NCI-H1694 (cell line): ENCODE measurements at regions not wholly inside any gene's neighbourhood (a gene's known extent, or its start where the extent isn't known, plus 50 kb on each side); places are given as distances from the start of the nearest gene placed in this dataset.

Experiments used
- DNase-seq: peaks from one replicate; lab custom pipeline; 2025; lab: John Stamatoyannopoulos, UW

DNA sequence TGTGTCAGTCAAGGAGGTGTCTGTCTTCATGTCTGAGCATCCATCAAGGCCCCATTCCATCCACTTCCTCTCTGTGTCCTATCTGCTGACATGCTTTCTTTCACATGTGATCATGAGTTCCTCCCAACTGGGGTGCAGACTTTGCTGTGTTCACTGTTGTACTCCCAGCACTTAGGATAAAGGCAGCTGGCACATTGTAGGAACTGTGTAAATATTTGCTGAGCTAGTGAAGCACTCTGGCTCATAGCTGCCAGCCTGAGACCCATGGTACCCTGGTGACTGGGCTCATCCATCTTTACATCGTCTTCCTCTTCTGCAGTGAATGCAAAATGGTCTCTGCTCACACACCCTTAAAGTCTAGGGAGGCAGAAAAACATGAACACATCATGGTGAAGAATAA is 242.2 kb upstream of the IGFBP3 start:
- no peak for DNase-seq

DNA sequence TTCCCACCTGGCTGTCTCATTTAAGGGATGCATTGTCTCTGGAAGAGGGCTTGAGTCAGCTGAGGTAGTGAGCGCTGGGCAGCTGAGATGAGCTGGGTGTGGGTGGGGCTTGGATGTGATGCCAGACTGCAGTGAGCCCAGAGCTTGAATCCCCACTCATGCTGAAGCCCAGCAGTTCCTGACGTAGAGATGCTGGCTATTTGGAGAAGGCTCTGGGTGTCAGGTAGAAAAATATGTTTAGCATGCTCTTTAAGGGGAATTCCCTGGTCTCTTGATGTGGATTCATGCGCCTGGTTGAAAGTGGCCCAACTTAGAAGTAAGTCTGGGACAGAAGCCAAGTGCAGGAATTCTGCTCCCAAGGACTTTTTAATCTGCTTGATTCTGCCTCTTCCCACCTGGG is 241.5 kb upstream of the IGFBP3 start:
- no peak for DNase-seq

DNA sequence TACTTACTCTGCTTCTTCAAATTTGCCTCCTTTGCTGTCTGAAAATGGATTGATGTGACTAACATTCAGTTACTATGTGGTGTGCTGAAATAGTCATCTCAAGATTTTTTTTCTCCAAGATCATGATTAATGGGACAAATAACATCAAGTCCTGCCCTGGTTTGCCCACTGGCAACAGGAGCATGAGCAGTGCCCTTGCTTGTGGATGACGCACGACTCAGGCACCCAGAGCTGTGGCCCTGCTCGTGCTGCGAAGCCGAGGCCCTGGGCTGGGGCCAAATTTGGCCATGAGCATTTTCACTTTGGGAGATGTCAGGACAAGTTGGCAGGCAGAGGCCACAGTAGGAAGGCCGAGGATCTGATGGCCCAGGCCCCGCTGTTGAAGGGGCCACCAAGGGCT is 239.8 kb upstream of the IGFBP3 start:
- DNase-seq, result no peak

DNA sequence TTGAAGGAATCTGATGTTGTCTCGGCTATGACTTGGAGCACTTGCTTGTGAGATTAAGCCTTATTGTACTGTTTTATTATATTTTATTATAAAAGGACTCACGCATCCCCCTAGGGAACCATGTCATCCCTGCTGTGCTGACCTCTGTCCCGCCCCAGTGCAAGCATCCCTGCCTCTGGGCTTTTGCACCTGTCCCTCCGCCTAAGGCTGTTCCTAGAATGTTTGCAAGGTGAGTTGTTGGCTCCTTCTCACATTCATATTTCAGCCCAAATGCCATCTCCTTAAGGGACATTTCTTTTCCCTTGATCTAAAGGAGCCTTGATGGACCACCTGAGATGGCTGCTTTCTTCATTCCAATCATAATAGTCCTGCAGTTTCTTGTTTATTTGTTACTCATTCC is 236.9 kb upstream of the IGFBP3 start:
- DNase-seq, result no peak

DNA sequence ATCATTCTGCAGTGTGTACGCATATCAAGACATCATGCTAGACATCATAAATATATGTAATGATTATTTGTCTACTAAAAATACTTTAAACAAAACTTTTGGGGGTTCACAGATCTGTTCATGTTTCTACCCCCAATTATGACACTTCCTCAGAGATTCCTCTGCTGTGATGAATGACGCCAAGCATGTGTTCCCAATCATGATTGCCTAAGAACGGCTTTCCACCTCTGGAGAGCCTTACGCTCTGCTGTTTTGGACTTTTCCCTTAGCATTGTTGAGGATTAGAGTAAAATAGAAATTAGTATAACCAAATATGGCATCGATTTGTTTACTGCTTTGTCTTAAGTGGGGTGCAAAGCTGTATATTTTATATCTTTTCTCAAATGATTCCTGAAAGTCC is 236.3 kb upstream of the IGFBP3 start:
- no peak for DNase-seq

DNA sequence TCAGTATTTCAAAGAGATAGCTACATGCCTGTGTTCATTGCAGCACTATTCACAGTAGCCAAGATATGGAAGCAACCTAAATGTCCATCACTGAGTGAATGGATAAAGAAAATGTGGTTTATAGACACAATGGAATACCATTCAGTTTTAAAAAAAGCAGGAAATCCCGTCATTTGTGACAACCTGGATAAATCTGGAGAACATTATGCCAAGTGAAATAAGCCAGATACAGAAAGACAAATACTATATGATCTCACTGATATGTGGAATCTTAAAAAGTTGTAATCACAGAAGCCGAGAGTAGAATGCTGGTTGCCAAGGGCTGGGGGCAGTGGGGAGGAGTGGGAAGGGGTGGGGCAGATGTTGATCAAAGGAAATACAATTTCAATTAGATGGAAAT is 235.8 kb upstream of the IGFBP3 start:
- DNase-seq, result no peak

DNA sequence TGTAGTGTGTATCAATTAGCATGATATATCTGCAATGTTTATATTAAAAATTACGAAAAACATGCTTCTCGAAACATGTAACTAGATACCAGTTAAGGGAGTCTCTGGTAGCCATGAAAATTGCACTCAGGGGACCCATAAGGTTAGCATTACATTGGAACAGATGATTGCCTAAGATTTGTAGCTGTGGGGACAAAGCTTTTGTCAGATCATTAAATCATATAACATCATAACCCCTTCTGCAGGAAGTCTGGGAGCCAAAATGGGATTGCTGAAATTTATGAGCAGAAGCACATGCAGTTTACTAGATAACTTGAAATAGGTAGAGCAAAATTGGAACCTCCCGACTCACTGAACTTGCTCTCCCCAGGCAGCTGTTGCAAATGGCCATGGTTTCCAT is 235.0 kb upstream of the IGFBP3 start:
- DNase-seq, result no peak

DNA sequence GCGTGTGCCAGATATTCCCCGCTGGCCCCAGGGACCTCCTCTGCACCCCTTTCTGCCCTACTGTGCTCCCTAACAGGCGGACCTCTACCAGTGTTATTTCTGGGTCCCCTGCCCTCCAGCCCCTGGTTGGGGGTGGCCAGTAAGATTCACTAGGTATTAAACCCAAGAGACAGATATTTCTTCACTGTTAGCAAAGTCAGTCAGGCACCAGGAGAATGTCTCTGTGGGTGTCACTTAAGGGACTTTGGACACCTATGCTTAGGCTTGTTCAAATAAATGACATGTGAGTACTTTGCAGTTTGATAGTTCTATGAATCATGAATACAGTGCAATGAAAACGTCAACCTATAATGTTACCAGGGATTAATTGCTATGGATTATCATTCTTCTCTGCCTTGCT is 234.3 kb upstream of the IGFBP3 start:
- no peak for DNase-seq

DNA sequence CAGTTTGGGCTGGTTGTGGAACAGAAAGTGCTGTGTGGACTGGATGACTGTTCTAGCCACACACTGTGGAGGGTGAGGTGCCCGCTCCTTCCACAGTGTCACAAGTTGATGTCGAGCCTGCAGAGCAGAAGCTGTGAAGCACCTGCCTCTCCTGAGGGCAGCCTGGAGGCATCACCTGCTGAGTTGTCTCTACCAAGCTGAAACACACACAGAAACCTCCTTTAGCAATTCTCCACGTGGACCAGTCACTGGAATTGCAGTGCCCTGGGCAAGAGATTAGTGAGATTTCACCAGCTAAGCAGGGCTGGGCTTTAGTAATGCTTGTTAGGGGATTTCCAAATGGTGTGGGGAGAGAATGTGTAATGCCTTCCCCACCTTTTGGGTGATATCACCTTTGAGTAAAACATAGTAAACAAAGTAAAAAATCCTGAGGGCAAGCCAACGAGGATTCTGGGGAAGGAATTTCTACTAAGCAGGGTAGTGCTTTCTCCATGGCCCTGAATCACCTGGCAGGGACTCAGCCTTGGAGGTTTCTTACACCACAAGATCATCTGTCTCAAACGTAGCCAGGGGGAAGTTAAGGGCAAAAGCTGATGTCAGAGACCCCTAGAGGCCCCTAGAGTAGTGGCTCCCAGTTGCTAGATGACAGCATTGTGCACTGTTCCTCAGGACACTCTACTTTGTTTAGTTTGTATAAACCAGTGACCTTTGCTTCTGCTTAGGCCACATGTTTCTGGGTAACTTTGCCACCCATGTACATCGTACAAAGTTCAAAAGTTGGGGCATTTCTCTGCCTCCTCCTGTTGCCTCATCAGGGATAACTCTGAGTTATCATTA is 233.1 kb upstream of the IGFBP3 start:
- DNase-seq, result no peak

DNA sequence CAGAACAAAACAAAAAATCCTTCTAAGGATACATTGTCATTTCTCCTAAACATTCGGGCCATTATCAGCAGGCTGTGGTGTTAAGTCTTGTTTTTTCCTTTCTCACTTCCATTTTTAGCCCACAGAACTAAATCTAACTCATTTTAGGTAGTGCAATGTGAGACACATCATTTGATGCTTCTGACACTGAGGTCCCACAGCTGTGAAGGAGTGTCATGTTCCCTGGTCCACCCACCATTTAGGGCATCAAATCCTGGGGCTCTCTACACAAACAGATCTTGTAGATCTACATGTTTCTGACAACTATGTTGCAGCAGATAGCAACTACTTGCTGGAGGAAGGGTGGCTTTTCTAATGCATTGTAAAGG is 232.5 kb upstream of the IGFBP3 start:
- no peak for DNase-seq

DNA sequence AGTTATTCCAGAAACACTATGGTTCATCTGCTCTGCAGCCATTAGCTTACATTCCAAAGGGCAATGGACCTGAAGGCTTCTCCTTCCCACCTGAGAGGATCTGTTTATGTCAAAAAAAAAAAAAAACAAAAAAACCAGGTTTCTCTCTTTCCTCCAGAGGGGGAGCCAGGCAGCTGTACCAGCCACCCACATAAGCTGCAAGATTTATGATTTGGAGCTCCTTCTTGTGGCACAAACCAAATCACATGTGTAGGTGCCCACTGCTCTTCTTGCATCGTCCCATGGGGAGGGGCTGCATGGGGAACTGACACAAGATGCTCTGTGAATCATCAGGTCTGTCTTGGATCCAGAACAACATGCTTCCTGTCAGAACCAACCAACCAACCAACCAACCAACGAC is 231.6 kb upstream of the IGFBP3 start:
- DNase-seq, result no peak

DNA sequence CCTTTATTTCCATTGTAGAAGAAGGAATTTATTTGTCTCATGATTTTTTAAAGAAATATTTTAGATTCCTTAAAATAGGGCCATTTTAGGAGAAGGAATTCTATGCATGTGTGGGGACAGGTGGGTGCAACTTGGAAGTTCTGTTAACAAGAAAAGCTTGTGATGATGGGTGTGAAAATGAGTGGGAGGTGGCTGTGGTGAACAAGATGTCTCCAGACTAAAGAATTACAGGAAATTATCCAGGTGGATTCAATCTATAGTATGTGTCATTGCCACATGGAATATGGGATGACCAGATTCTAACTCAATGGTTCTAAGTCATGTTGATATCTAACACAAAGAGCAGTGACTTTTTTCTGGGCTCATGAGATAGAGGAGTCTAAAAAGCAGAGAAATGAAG is 229.6 kb upstream of the IGFBP3 start:
- no peak for DNase-seq

DNA sequence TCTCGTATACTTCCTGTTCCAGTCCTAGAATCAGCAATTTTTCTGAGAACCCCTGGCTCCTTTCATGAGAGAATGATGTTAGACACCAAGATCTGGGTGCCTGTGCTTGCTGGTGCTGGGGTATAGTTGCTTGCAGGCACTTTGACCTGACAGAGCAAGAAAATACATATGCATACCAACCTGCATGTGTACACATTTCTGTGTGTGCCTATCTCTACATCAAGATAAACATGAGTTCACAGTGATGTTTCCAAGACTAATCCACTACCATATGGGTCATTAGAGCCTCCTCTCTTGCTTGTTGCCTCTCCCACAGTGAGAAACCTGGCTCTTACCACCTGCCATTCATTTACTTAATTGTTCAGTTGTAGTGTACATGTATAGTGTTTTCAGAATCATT is 229.1 kb upstream of the IGFBP3 start:
- DNase-seq, result no peak

DNA sequence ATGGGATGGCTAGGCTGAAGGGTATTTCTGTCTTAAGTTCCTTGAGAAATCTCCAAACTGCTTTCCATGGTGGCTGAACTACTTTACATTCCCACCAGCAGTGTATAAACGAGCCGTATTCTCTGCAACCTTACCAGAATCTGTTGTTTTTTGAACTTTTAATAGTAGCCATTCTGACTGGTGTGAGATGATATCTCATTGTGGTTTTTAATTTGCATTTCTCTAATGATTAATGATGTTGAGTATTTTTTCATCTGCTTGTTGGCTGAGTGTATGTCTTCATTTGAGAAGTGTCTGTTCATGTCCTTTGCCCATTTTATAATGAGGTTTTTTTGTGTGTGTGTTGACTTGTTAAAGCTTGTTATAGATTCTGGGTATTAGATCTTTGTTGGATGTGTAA is 226.8 kb upstream of the IGFBP3 start:
- no peak for DNase-seq

DNA sequence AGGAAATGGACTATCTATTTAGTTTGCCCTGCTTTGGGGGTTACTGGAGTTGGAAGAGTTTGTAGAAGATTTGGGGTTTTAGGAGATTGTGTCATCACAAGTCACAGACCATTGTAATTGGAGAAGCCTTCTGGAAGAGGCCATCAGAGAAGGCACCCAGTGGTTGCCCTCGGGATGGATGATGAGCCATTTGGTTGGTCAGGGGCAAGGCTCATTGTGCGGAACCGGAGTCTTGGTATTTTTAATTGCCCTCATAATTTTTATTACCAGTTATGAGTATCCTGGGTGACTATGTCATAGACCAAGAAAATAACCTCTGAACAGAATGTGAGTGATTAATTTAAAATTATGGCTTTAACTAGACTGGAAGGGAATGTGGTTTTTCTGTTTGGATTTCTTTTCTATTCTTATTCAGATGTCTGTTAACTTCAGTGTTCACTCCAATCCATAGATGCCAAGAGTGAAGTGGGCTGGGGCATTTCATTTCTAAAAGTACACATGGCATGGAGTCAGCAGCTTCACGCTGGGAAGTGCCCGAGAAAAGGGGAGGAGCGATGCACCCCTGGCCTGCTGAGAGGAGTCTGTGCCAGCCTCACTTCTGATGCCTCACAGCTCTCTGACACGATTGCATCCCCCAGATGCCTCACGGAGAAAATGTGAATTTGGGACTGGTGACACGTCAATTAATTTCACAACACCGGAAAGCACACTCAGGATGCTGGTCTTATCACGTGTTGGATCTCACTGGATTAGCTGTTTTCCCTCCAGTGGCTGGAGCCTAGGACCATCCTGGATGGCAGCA is 225.6 kb upstream of the IGFBP3 start:
- DNase-seq, result no peak

DNA sequence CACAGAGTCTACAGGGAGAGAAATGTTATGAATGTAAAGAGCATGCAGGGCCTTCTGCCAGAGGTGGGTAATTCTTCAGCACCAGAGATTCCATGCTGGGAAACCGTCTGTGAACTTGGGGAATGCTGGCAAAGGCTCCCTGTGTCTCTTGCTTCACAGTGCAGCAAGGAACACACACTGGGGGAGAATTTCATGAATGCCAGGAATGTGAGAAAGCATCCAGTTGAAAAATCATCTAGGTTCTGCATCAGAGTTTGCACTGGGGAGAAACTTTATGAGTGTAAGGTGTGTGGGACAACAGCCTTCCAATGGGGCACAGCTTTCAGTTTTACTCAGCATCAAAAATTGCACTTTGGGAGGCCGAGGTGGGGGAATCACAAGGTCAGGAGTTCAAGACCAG is 224.3 kb upstream of the IGFBP3 start:
- no peak for DNase-seq

DNA sequence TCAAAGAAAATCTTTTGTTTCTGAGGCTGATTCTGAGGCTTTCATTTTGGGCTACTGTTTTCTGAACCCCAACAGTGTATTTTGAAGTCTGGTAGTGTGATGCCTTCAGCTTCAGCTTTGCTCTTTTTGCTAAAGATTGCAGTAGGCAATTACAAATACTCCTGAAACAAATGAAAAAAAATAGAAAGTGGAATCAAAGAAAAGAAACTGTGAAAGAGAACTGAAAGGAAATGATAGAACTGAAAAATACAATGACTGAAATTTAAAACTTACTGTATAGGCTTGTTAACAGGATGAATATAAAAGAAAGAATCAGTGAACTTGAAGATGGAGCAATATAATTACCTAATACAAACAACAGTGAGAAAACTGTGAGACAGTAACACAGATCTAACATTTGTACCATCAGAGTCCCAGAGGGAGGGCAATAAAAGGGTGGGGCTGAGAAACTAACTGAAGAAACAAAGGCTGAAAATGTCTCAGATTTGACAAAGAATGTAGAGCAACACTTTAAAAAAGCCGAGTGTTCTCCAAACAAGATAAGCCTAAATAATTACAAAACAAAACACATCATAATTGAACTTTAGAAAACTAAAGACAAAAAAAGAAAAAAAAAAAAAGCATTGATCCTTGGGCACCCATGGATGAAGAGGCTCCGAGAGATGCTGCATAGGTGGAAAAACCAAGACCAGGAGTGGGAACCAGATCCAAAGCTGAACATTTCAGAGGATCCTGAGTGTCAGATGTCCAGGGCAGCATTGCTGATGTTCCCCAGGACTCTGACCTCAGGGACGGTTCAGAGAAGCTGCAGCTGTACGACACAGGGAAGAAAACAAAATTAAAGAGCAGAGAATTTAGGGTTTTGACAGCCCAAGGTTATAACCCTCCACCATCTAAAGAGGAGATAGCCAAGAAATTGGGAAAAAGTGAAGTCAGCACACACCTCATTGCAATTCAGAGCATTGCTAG is 223.2 kb upstream of the IGFBP3 start:
- no peak for DNase-seq

DNA sequence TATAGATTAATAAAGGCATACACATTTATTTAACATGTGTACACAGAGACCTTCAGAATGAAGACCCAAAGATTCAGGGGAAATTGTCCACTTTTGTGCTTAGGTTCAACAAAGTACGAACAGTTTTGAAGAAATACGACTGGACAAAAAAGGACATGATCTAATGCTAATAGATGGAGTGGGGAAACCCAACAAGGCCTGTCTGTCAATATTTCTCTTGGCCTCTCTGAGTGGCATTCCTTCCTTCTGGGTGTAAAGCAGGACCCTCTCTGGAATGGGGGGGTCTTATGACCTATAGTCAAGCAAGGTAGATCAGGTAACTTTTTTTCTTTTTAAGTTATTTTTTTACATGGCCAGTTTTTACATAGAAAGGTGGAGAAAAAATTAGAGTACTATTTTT is 222.3 kb upstream of the IGFBP3 start:
- DNase-seq, result no peak

DNA sequence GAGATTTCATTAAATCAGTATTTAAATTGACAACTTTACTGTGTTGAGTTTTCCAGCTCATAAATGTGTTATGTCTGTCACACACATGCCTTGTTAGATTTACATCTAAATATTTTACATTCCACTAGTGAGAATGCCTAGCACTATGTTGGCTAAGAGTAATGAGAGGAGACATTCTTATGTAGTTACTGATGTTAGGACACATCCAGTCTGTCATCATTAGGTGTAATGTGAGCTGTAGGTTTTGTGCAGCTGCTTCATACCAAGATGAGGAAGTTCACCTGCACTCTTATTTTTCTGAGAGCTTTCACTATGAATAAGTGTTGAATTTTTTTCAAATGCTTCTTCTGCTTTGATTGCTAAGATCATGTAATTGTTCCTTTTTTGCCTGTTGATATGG is 218.0 kb upstream of the IGFBP3 start:
- DNase-seq, result no peak

DNA sequence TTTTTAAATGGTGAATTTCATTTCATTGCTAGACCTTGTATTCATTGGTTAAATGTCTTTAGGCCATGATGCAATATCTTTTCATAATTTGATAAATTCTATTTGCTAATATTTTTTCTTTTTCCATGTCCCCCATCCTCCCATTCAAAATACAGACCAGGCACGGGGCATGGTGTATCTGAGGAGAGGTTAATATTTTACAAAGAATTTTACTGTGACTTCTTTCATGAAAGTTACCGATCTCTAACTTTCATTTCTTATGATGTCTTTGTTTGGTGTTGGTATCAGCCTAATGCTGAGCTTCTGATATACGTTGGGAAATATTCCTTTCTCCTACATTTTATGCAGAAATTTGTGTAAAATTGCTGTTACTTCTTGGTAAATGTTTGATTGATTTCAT is 216.7 kb upstream of the IGFBP3 start:
- no peak for DNase-seq

DNA sequence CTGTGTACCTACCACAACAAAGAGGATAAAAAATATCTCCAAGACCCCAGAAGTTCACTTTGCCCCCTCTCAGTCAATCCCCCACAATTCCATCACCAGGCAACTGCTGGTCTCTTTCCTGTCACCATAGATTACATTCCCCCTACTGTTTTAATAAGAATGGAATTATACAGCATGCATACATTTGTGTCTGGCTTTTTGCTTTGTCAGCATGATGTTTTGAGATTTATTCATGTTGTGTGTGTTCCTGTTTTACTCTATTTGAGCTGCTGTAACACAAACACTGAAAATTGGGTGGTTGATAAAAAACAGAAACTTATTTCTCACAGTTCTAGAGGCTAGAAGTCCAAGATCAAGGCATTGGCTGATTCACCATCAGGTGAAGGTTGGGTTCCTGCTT is 214.5 kb upstream of the IGFBP3 start:
- DNase-seq, result no peak

DNA sequence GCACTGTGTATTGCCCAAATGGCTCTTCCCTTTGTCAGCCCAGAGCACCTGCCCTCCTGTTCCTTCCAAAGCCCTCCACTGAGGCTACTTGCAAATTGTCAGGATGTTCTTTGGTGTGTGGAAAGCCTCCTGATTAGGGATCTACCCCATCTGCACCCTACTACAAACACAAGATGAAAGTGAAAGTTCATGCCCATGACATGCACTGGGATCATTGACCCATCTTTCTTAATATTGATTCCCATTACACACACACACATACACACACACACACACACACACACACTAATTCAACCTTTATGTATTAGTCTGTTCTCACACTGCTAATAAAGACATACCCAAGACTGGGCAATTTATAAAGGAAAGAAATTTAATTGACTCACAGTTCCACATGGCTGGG is 213.7 kb upstream of the IGFBP3 start:
- no peak for DNase-seq

DNA sequence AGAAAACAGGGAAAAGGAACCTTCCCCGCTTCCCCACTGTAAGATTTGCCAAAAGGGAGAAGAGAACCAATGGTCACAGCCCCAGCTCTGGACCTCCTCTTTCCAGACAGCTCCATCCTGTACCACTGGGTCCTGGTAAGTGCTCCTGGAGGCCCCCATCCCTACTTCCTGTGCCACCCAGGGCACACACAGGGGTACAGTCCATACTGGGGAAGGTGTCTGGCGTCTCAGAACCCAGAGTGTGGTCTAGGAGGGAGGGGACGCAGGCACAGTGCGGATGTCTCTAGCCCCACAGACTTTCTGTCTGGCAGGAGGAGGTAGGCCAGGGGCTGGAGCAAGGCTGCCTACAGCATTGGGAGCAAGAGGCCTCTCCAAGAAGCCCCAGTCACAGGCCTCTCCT is 213.3 kb upstream of the IGFBP3 start:
- no peak for DNase-seq
